Glutamatergic neuron (in vitro differentiated cells): ENCODE measurements at regions not wholly inside any gene's neighbourhood (a gene's known extent, or its start where the extent isn't known, plus 50 kb on each side); places are given as distances from the start of the nearest gene placed in this dataset.
A peak's percentile ranks its signal among the peaks of the same experiment; 100 is the strongest.

Experiments used
- DNase-seq: peaks from one replicate; pipeline ENCODE4 v3.0.0; 2022
- H3K27ac Mint-ChIP-seq: one replicate; pipeline ENCODE4 v1.8.0; 2020; ENCODE audit warnings: mild to moderate bottlenecking, mixed read lengths, inconsistent platforms; ENCODE audit not compliant: unreplicated experiment
- H3K27me3 Mint-ChIP-seq: one replicate; pipeline ENCODE4 v1.8.0; 2020; ENCODE audit warnings: mild to moderate bottlenecking, moderate library complexity, mixed read lengths, inconsistent platforms; ENCODE audit not compliant: unreplicated experiment
- H3K36me3 Mint-ChIP-seq: one replicate; pipeline ENCODE4 v1.8.0; 2020; ENCODE audit warnings: mild to moderate bottlenecking, mixed read lengths, inconsistent platforms; ENCODE audit not compliant: unreplicated experiment
- H3K4me1 Mint-ChIP-seq: one replicate; pipeline ENCODE4 v1.8.0; 2020; ENCODE audit warnings: mild to moderate bottlenecking, low read depth, mixed read lengths, inconsistent platforms; ENCODE audit not compliant: unreplicated experiment
- H3K4me3 Mint-ChIP-seq: one replicate; pipeline ENCODE4 v1.8.0; 2020; ENCODE audit warnings: mild to moderate bottlenecking, mixed read lengths, inconsistent platforms; ENCODE audit not compliant: unreplicated experiment
- H3K9me3 Mint-ChIP-seq: one replicate; pipeline ENCODE4 v1.8.0; 2020; ENCODE audit warnings: mild to moderate bottlenecking, moderate library complexity, mixed read lengths, inconsistent platforms; ENCODE audit not compliant: unreplicated experiment
- TF ChIP-seq, protein P1 (sequence below): fragments of 200-600 bp; sonication (generic); IDR thresholded peaks from one replicate; pipeline ENCODE4 v1.5.0; 2021; ENCODE audit not compliant: partially characterized antibody, unreplicated experiment

DNA sequence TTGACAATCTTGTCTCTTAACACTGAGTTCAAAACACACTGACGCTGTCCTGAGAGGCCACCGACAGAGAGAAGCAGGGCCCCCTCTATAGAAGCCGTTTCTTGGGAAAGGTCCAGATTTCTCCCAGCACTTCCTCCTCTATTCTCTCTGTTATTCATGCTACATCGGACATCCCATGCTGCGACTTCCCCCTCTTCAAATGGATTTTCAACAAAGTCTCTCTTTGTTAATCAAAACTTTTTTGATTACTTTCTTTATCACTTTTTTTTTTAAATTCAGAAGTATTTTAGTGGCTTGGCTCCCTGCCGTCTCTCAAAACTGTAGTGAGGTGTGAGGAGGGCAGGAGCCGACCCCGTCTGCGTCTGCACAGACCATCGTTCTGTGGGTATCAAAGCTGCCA, 298.9 kb upstream of the PITRM1 start:
- H3K9me3 Mint-ChIP-seq, result peaks cover 2% of the 10 kb centered on the region
- no peak overlapping the region for H3K4me3 Mint-ChIP-seq
- no peak overlapping the region for H3K27ac Mint-ChIP-seq
- TF ChIP-seq, protein P1, sequence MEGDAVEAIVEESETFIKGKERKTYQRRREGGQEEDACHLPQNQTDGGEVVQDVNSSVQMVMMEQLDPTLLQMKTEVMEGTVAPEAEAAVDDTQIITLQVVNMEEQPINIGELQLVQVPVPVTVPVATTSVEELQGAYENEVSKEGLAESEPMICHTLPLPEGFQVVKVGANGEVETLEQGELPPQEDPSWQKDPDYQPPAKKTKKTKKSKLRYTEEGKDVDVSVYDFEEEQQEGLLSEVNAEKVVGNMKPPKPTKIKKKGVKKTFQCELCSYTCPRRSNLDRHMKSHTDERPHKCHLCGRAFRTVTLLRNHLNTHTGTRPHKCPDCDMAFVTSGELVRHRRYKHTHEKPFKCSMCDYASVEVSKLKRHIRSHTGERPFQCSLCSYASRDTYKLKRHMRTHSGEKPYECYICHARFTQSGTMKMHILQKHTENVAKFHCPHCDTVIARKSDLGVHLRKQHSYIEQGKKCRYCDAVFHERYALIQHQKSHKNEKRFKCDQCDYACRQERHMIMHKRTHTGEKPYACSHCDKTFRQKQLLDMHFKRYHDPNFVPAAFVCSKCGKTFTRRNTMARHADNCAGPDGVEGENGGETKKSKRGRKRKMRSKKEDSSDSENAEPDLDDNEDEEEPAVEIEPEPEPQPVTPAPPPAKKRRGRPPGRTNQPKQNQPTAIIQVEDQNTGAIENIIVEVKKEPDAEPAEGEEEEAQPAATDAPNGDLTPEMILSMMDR, result no peak
- H3K27me3 Mint-ChIP-seq, result peaks cover 2% of the 10 kb centered on the region
- no peak for DNase-seq
- peaks cover 21% of the 10 kb centered on the region for H3K4me1 Mint-ChIP-seq
- H3K36me3 Mint-ChIP-seq, result no peaks in the 10 kb centered on the region

DNA sequence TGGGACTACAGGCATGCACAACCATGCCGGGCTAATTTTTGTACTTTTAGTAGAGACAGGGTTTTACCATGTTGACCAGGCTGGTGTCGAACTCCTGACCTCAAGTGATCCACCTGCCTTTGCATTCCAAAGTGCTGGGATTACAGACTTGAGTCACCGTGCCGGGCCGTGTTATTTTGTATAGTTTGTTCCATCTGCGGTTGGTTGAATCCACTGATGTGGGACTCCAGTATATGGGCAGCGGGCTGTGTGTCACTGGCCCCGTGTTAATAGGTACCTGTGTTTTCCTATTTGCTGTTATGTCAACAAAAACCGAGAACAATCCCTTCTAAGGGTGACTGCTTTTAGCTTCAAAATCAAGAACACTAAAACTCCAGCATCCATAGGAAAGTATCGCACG, 297.6 kb upstream of the PITRM1 start:
- no peak overlapping the region for H3K4me3 Mint-ChIP-seq
- DNase-seq, result no peak
- TF ChIP-seq, protein P1, result no peak
- H3K4me1 Mint-ChIP-seq, result peaks cover 17% of the 10 kb centered on the region
- H3K36me3 Mint-ChIP-seq, result no peaks in the 10 kb centered on the region
- peaks cover 3% of the 10 kb centered on the region for H3K9me3 Mint-ChIP-seq
- H3K27me3 Mint-ChIP-seq, result peaks cover 2% of the 10 kb centered on the region
- H3K27ac Mint-ChIP-seq, result no peak overlapping the region

DNA sequence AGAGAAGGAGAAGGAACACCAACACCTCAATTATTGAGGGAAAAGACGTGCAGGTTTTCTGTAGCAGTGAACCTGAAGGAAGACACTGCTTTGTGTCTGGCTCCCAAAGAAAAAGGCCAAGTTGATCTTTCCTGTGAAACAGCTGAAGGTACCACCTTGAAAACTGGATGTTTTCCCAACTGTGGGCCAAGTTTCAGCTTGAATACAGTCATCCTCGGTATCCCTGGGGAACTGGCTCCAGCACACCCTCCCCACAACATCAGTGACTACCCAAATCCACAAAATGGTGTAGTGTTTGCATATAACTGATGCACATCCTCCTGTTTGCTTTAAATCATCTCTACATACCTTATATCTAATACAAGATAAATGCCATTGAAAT, 297.0 kb upstream of the PITRM1 start:
- no peaks in the 10 kb centered on the region for H3K36me3 Mint-ChIP-seq
- peaks cover 16% of the 10 kb centered on the region for H3K4me1 Mint-ChIP-seq
- H3K9me3 Mint-ChIP-seq, result peaks cover 3% of the 10 kb centered on the region
- no peak overlapping the region for H3K27ac Mint-ChIP-seq
- H3K4me3 Mint-ChIP-seq, result no peak overlapping the region
- TF ChIP-seq, protein P1, result no peak
- peaks cover 2% of the 10 kb centered on the region for H3K27me3 Mint-ChIP-seq
- DNase-seq, result no peak

DNA sequence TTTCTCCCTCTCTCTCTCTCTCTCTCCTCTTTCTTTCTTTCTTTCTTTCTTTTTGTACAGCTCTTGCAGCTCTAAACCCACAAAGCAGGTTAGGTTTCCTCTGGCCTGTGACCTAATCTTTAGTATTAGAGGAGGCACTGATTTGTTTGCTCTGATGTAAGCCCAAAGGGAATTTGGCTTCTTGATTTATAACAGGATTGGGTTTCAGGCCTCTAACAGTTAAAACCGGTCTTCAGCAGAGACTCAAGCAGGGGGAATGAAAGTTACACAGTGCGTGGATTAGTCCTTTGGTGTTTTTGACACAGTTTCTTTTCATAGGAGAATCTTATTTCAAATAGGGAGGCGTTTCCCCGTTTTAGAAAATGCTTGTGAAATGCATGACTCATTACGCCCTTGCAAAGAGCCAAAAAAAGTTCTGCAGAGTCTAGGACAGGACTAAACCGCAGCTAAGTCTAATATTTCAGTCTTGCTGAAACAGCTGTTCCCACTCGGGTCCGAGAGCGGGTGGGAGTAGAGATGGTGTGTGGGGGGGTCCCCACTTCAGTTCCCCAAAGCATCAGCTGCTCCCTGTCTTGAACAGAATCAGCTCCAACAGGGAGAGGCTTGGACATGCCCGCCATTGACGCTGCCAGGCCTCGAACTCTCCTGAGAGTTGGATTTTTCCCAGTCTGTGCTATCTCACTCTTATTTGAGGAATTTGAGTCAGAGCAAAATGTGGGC, 296.5 kb upstream of the PITRM1 start:
- TF ChIP-seq, protein P1, result no peak
- DNase-seq, result no peak
- Mint-ChIP-seq H3K27me3 (peaks cover 2% of the 10 kb centered on the region), H3K4me1 (peaks cover 16% of the 10 kb centered on the region), H3K4me3 (peak overlapping the region; percentile 21), H3K36me3 (no peaks in the 10 kb centered on the region), H3K27ac (peak overlapping the region; percentile 60), H3K9me3 (peaks cover 3% of the 10 kb centered on the region)

DNA sequence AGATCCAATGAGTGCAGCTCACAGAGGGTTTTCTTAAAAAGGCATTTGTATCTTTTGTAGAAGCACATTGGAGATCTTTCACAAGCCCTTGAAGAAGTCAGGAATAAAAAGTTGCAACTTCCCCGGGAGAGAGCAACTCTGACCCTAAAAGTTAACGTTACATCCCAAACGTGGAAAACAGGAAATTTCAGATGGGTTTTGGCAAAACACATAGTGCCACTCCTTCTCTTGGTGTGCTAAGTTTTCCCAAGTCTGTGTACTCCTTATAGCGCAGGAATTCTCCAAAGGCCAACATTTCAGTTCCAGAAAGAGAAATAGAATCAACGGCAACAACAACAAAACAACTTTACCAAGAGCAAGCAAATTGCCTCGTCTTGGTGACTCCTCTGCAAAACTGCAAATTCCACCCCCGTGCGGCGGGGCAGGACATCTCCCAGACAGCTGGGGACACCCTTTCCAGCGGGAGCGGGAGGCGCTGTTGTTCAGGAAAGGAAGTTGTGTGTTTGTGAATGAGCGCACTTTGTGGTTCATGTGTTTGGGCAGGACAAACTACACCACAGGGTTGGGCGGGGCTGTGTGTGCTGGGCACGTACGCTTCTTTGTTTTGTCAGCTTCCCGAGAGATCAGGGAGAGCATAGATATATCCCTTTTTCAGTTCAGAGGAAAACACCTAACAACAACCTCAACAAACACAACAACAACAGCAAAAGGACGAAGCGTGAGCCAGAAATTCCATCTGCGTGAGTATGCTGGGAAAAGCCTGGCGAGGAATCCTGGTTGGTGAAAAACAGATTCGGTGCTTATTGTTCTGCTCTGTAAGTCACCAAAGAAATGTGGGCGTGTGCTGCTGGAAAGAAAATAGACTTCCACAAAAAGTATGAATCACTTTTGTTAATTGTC, 294.7 kb upstream of the PITRM1 start:
- TF ChIP-seq, protein P1, result no peak
- H3K27me3 Mint-ChIP-seq, result no peaks in the 10 kb centered on the region
- no peak overlapping the region for H3K27ac Mint-ChIP-seq
- no peak overlapping the region for H3K4me3 Mint-ChIP-seq
- H3K9me3 Mint-ChIP-seq, result peaks cover 6% of the 10 kb centered on the region
- no peaks in the 10 kb centered on the region for H3K36me3 Mint-ChIP-seq
- H3K4me1 Mint-ChIP-seq, result peaks cover 16% of the 10 kb centered on the region
- no peak for DNase-seq
